ENCODE measurements at regions not wholly inside any gene's neighbourhood (a gene's known extent, or its start where the extent isn't known, plus 50 kb on each side); places are given as distances from the start of the nearest gene placed in this dataset.
"Not testable (repeated sequence)": the region's sequence is repeated elsewhere in the genome, so short reads cannot be mapped to it uniquely, and the experiment has no call there.

- DNase-seq (ENCODE audit: low spot score) = no peak
These were observed 262.5 kb upstream of the ATP10A start for GRCh38 chr15:26125664-26126063.

- DNase-seq (ENCODE audit: low spot score) = no peak
These were observed 256.2 kb upstream of the ATP10A start for GRCh38 chr15:26119322-26119721.

GRCh38 chr15:26115229-26115943, 252.3 kb upstream of the ATP10A start:
- DNase-seq (ENCODE audit: low spot score) = no peak

- DNase-seq (ENCODE audit: low spot score) = not testable (repeated sequence)
These were observed 251.0 kb upstream of the ATP10A start for GRCh38 chr15:26114128-26114527.

- no peak for DNase-seq (ENCODE audit: low spot score)
These were observed 250.2 kb upstream of the ATP10A start for GRCh38 chr15:26113296-26113695.

GRCh38 chr15:26109203-26109602, 246.1 kb upstream of the ATP10A start:
- no peak for DNase-seq (ENCODE audit: low spot score)

GRCh38 chr15:26106556-26106955, 243.4 kb upstream of the ATP10A start:
- no peak for DNase-seq (ENCODE audit: low spot score)

GRCh38 chr15:26103002-26103404, 239.9 kb upstream of the ATP10A start:
- DNase-seq (ENCODE audit: low spot score) = no peak

GRCh38 chr15:26102365-26102764, 239.2 kb upstream of the ATP10A start:
- no peak for DNase-seq (ENCODE audit: low spot score)

- DNase-seq (ENCODE audit: low spot score) = no peak
These were observed 238.3 kb upstream of the ATP10A start for GRCh38 chr15:26101443-26101842.

GRCh38 chr15:26098801-26099200, 235.7 kb upstream of the ATP10A start:
- DNase-seq (ENCODE audit: low spot score) = no peak

- no peak for DNase-seq (ENCODE audit: low spot score)
These were observed 234.1 kb upstream of the ATP10A start for GRCh38 chr15:26097216-26097615.

- DNase-seq (ENCODE audit: low spot score) = no peak
These were observed 233.5 kb upstream of the ATP10A start for GRCh38 chr15:26096581-26096980.

GRCh38 chr15:26095710-26096330, 232.7 kb upstream of the ATP10A start:
- DNase-seq (ENCODE audit: low spot score) = no peak

- DNase-seq (ENCODE audit: low spot score) = no peak
These were observed 228.1 kb upstream of the ATP10A start for GRCh38 chr15:26091184-26091583.

- no peak for DNase-seq (ENCODE audit: low spot score)
These were observed 224.8 kb upstream of the ATP10A start for GRCh38 chr15:26087881-26088280.

GRCh38 chr15:26087395-26087794, 224.3 kb upstream of the ATP10A start:
- DNase-seq (ENCODE audit: low spot score) = peak; percentile 8

GRCh38 chr15:26084771-26085170, 221.6 kb upstream of the ATP10A start:
- no peak for DNase-seq (ENCODE audit: low spot score)

GRCh38 chr15:26083896-26084295, 220.8 kb upstream of the ATP10A start:
- DNase-seq (ENCODE audit: low spot score) = no peak

- no peak for DNase-seq (ENCODE audit: low spot score)
These were observed 220.3 kb upstream of the ATP10A start for GRCh38 chr15:26083457-26083856.

GRCh38 chr15:26082221-26083109, 219.3 kb upstream of the ATP10A start:
- peak; percentile 96 for DNase-seq (ENCODE audit: low spot score)

GRCh38 chr15:26081758-26082220, 218.7 kb upstream of the ATP10A start:
- DNase-seq (ENCODE audit: low spot score) = no peak

GRCh38 chr15:26075770-26076169, 212.6 kb upstream of the ATP10A start:
- DNase-seq (ENCODE audit: low spot score) = no peak

Data from COLO829 (cell line).